ENCODE measurements at regions not wholly inside any gene's neighbourhood (a gene's known extent, or its start where the extent isn't known, plus 50 kb on each side); places are given as distances from the start of the nearest gene placed in this dataset.

DNA sequence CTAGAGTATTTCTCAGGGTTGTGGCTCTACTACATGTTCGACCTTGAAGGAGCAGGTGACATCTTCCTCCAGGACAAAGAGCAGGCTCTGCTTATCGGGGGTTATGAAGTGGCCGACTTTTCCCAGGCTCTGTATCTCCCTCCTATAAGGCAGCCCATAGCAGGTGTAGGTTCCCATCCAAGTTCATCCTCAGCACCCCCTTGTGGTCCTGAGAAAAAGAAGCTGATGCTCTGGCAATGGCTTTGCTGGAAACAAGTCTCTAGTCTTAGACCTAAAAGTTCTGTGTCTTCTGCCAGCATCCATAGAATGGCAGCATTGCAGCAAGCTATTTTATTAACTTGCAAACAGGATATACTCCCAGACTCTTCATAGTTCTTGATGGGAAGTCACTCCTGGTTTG lies 836.6 kb upstream of the PRKX start:
- no peak overlapping the region for H3K9ac ChIP-seq (ENCODE audit: insufficient read depth in 1 of 2, low read depth in 2 of 2, low read length in 2 of 2)
- ChIA-PET POLR2A (no interaction called here), CTCF (ENCODE audit: low intra/inter-chr PET ratio) (no interaction called here)
- DNase-seq (ENCODE audit: extremely low read depth in 1 of 4, low spot score in 3 of 4) (no peak), ATAC-seq (no peak), FAIRE-seq (no peak)
- no peaks in the 10 kb centered on the region for H3K9me3 ChIP-seq (replicated peaks; ENCODE audit: control insufficient read depth, insufficient read depth, low read depth, low read length)
- no peaks in the 10 kb centered on the region for H3K27me3 ChIP-seq (ENCODE audit: control insufficient read depth in 2 of 2, insufficient read depth in 2 of 2, low read length in 2 of 2)
- no TSS peak for BruUV-seq (replicated peaks)
- H2AFZ ChIP-seq (ENCODE audit: low read depth, low read length) = no peak overlapping the region
- no peaks in the 10 kb centered on the region for H4K20me1 ChIP-seq (replicated peaks; ENCODE audit: control insufficient read depth, insufficient read depth, low read length)
- H3K4me2 ChIP-seq (ENCODE audit: insufficient read depth, low read length) = no peak overlapping the region
- no peaks in the 10 kb centered on the region for H3K36me3 ChIP-seq (ENCODE audit: control insufficient read depth, insufficient read depth, low read length)
- no peak for TF ChIP-seq GATAD2A (IDR thresholded peaks at IDR 0.05)
- no peak for TF ChIP-seq RUNX1 (IDR thresholded peaks at IDR 0.05; ENCODE audit: low read depth)
- TF ChIP-seq KDM1A (IDR thresholded peaks at IDR 0.05) = no peak
- TF ChIP-seq, protein P1, sequence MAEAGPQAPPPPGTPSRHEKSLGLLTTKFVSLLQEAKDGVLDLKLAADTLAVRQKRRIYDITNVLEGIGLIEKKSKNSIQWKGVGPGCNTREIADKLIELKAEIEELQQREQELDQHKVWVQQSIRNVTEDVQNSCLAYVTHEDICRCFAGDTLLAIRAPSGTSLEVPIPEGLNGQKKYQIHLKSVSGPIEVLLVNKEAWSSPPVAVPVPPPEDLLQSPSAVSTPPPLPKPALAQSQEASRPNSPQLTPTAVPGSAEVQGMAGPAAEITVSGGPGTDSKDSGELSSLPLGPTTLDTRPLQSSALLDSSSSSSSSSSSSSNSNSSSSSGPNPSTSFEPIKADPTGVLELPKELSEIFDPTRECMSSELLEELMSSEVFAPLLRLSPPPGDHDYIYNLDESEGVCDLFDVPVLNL (CRISPR knock-in tag; IDR thresholded peaks at IDR 0.05; ENCODE audit: low read depth) = no peak
- TF ChIP-seq ZNF668 (CRISPR knock-in tag; IDR thresholded peaks at IDR 0.05) = no peak
- no peak for TF ChIP-seq BRD9 (IDR thresholded peaks at IDR 0.05; ENCODE audit: low read depth, partially characterized antibody)
- no peak for TF ChIP-seq DMBX1 (CRISPR knock-in tag; IDR thresholded peaks at IDR 0.05; ENCODE audit: borderline replicate concordance)
- TF ChIP-seq, protein P2, sequence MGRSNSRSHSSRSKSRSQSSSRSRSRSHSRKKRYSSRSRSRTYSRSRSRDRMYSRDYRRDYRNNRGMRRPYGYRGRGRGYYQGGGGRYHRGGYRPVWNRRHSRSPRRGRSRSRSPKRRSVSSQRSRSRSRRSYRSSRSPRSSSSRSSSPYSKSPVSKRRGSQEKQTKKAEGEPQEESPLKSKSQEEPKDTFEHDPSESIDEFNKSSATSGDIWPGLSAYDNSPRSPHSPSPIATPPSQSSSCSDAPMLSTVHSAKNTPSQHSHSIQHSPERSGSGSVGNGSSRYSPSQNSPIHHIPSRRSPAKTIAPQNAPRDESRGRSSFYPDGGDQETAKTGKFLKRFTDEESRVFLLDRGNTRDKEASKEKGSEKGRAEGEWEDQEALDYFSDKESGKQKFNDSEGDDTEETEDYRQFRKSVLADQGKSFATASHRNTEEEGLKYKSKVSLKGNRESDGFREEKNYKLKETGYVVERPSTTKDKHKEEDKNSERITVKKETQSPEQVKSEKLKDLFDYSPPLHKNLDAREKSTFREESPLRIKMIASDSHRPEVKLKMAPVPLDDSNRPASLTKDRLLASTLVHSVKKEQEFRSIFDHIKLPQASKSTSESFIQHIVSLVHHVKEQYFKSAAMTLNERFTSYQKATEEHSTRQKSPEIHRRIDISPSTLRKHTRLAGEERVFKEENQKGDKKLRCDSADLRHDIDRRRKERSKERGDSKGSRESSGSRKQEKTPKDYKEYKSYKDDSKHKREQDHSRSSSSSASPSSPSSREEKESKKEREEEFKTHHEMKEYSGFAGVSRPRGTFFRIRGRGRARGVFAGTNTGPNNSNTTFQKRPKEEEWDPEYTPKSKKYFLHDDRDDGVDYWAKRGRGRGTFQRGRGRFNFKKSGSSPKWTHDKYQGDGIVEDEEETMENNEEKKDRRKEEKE (IDR thresholded peaks at IDR 0.05; ENCODE audit: borderline replicate concordance in 1 of 2, control insufficient read depth in 1 of 2, low read depth in 2 of 2, low read length in 1 of 2) = no peak
- TF ChIP-seq, protein P3, sequence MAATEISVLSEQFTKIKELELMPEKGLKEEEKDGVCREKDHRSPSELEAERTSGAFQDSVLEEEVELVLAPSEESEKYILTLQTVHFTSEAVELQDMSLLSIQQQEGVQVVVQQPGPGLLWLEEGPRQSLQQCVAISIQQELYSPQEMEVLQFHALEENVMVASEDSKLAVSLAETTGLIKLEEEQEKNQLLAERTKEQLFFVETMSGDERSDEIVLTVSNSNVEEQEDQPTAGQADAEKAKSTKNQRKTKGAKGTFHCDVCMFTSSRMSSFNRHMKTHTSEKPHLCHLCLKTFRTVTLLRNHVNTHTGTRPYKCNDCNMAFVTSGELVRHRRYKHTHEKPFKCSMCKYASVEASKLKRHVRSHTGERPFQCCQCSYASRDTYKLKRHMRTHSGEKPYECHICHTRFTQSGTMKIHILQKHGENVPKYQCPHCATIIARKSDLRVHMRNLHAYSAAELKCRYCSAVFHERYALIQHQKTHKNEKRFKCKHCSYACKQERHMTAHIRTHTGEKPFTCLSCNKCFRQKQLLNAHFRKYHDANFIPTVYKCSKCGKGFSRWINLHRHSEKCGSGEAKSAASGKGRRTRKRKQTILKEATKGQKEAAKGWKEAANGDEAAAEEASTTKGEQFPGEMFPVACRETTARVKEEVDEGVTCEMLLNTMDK (IDR thresholded peaks at IDR 0.05; ENCODE audit: borderline replicate concordance, insufficient read depth, low read depth, low read length, poor library complexity, severe bottlenecking) = no peak
- TF ChIP-seq NFRKB (IDR thresholded peaks at IDR 0.05; ENCODE audit: low read depth) = no peak
- TF ChIP-seq, protein P4, sequence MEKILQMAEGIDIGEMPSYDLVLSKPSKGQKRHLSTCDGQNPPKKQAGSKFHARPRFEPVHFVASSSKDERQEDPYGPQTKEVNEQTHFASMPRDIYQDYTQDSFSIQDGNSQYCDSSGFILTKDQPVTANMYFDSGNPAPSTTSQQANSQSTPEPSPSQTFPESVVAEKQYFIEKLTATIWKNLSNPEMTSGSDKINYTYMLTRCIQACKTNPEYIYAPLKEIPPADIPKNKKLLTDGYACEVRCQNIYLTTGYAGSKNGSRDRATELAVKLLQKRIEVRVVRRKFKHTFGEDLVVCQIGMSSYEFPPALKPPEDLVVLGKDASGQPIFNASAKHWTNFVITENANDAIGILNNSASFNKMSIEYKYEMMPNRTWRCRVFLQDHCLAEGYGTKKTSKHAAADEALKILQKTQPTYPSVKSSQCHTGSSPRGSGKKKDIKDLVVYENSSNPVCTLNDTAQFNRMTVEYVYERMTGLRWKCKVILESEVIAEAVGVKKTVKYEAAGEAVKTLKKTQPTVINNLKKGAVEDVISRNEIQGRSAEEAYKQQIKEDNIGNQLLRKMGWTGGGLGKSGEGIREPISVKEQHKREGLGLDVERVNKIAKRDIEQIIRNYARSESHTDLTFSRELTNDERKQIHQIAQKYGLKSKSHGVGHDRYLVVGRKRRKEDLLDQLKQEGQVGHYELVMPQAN (IDR thresholded peaks at IDR 0.05; ENCODE audit: borderline replicate concordance) = no peak
- WGBS (ENCODE audit: insufficient coverage, low coverage, missing lambda C conversion rate) = no CpG with 5 or more reads among the region's 3 CpGs
- intact Hi-C loops (cut with micrococcal nuclease) (no loop called here), in situ Hi-C loops (cut with MboI) (no loop called here)
- no peaks in the 10 kb centered on the region for H3K9me1 ChIP-seq (ENCODE audit: control insufficient read depth, insufficient read depth, low read length)
- H3K4me1 ChIP-seq (replicated peaks in 1 of 2; ENCODE audit: control insufficient read depth in 2 of 2, insufficient read depth in 2 of 2, low read length in 2 of 2) = no peaks in the 10 kb centered on the region
- no peak overlapping the region for H3K4me3 ChIP-seq
- no peak overlapping the region for H3K27ac ChIP-seq (ENCODE audit: extremely low read depth, low read depth, low read length)
- no peaks in the 10 kb centered on the region for H3K79me2 ChIP-seq (ENCODE audit: control insufficient read depth, insufficient read depth, low read length)
